Gastrocnemius medialis (tissue), 4 donors: ENCODE measurements at regions not wholly inside any gene's neighbourhood (a gene's known extent, or its start where the extent isn't known, plus 50 kb on each side); places are given as distances from the start of the nearest gene placed in this dataset.

ENCODE experiments used
- POLR2A ChIP-seq, 2 donors: fragments of 450-650 bp; IDR thresholded peaks; one replicate each; pipeline ENCODE4 v1.6.1; 2017; ENCODE audit warnings: antibody characterized with exemption in 2 of 2, mild to moderate bottlenecking in 2 of 2, moderate library complexity in 2 of 2
- TF ChIP-seq, protein P1 (sequence below), 5 experiments: fragments of 450-650 bp in 3 of 5; fragments of 200-600 bp in 2 of 5; sonication (generic) in 2 of 5; IDR thresholded peaks in 4 of 5; conservative IDR thresholded peaks in 1 of 5; 1 replicate in 4 of 5; 2 replicates in 1 of 5; pipeline ENCODE4 v1.5.1; 2016 to 2019; ENCODE audit warnings: antibody characterized with exemption in 5 of 5, mild to moderate bottlenecking in 3 of 5, moderate library complexity in 3 of 5

DNA sequence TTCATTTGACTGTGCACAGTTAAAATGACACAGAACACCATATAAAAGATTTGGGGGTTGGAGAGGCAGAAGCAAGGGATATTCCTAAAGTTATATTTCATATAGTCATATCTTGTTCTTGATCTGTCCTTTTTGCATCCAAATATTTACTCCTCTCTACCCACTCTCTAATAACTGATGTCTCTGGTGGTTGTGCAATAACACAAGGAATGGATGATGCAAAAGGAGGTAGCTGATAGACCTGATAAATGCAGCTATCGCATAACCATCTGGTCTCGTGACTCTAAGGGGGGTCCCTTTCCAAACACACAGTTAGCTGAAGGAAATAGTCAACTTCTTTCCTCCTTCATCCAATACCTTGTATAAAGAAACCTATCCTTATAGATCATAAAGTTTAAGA is 123.1 kb downstream of the POLR1F start:
- TF ChIP-seq, protein P1, sequence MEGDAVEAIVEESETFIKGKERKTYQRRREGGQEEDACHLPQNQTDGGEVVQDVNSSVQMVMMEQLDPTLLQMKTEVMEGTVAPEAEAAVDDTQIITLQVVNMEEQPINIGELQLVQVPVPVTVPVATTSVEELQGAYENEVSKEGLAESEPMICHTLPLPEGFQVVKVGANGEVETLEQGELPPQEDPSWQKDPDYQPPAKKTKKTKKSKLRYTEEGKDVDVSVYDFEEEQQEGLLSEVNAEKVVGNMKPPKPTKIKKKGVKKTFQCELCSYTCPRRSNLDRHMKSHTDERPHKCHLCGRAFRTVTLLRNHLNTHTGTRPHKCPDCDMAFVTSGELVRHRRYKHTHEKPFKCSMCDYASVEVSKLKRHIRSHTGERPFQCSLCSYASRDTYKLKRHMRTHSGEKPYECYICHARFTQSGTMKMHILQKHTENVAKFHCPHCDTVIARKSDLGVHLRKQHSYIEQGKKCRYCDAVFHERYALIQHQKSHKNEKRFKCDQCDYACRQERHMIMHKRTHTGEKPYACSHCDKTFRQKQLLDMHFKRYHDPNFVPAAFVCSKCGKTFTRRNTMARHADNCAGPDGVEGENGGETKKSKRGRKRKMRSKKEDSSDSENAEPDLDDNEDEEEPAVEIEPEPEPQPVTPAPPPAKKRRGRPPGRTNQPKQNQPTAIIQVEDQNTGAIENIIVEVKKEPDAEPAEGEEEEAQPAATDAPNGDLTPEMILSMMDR (IDR thresholded peaks at IDR 0.05 in 4 of 5, conservative IDR thresholded peaks at IDR 0.05 in 1 of 5) = no peak
- TF ChIP-seq POLR2A (IDR thresholded peaks at IDR 0.05) = no peak
